ENCODE measurements at regions not wholly inside any gene's neighbourhood (a gene's known extent, or its start where the extent isn't known, plus 50 kb on each side); places are given as distances from the start of the nearest gene placed in this dataset.

DNA sequence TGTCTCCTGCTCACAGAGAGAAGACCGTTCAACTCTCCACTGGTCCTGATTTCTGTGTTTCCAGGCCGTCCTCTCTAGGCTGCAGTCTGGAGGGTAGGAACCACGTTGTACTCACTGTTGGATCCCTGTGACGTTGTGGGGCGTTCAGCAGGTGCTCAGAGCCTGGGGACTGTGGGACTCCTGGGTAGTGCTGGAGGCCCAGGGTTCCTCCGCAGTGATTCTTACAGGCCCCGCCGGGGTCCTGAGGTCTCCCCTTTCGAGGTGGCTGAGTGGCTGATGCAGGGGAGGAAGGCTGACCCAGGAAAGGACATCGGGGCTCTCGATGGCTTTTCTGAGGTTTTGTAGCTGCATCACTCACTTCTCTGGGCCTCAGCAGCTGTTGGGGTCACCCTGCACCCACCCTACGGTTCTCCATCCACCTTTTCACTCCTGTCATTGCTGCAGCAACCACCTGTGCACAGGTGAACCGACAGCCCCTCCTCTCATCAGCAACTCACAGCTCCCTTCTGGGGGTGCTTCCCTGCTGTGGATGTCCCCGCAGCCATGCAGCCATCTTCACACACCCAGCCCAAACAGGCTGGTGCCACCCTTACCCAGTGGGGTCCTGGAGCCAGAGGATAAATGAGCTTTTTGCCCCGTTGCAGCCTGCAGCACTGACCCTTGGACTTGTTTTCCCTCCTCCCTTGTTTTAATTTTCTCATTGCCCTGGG, 169.6 kb upstream of the HDAC4 start:
- Mint-ChIP-seq H3K27me3 (ENCODE audit: insufficient read depth, low read depth, poor library complexity) (peaks cover 4% of the 10 kb centered on the region), H3K9me3 (no peaks in the 10 kb centered on the region), H3K4me3 (no peak overlapping the region), H3K27ac (no peak overlapping the region; the same call in 1 of the 2 replicates), H3K36me3 (ENCODE audit: low read depth) (no peaks in the 10 kb centered on the region), H3K4me1 (no peaks in the 10 kb centered on the region)
- Histone ChIP-seq H2AFZ (no peak overlapping the region), H3K4me2 (no peak overlapping the region), H3K27me3 (ENCODE audit: insufficient read depth) (no peaks in the 10 kb centered on the region), H3F3A (replicated peaks; ENCODE audit: low read depth) (no peaks in the 10 kb centered on the region), H3K27ac (ENCODE audit: low read depth) (no peak overlapping the region), H3K4me1 (ENCODE audit: insufficient read depth) (no peaks in the 10 kb centered on the region), H3K4me3 (no peak overlapping the region), H3K36me3 (ENCODE audit: insufficient read depth) (no peaks in the 10 kb centered on the region), H3K79me2 (replicated peaks; ENCODE audit: insufficient read depth) (no peaks in the 10 kb centered on the region), H4K20me1 (replicated peaks; ENCODE audit: insufficient read depth) (no peaks in the 10 kb centered on the region), H3K9me2 (ENCODE audit: insufficient read depth) (no peaks in the 10 kb centered on the region)
- ATAC-seq, result no peak
- DNase-seq (ENCODE audit: low spot score), result no peak
- no peak for TF ChIP-seq CTCF (conservative IDR thresholded peaks at IDR 0.05; ENCODE audit: low read depth in 2 of 2)
- no peak for TF ChIP-seq EZH2phosphoT487 (IDR thresholded peaks at IDR 0.05; ENCODE audit: unreplicated experiment)
- TF ChIP-seq EZH2 (IDR thresholded peaks at IDR 0.05; ENCODE audit: low read depth, unreplicated experiment), result no peak

GRCh38 chr2:239569401-239570090, 168.7 kb upstream of the HDAC4 start:
- no peak overlapping the region; the same call in 1 of the 2 replicates for H3K27ac Mint-ChIP-seq
- no peak overlapping the region for H3K4me3 Mint-ChIP-seq
- ATAC-seq (no peak), DNase-seq (ENCODE audit: low spot score) (no peak)
- Histone ChIP-seq H3K79me2 (replicated peaks; ENCODE audit: insufficient read depth) (no peaks in the 10 kb centered on the region), H3K4me2 (no peak overlapping the region), H3K4me3 (no peak overlapping the region), H4K20me1 (replicated peaks; ENCODE audit: insufficient read depth) (no peaks in the 10 kb centered on the region), H3K9me2 (ENCODE audit: insufficient read depth) (no peaks in the 10 kb centered on the region), H3K27ac (ENCODE audit: low read depth) (no peak overlapping the region), H2AFZ (no peak overlapping the region), H3K36me3 (ENCODE audit: insufficient read depth) (no peaks in the 10 kb centered on the region), H3K27me3 (ENCODE audit: insufficient read depth) (no peaks in the 10 kb centered on the region), H3F3A (replicated peaks; ENCODE audit: low read depth) (no peaks in the 10 kb centered on the region), H3K4me1 (ENCODE audit: insufficient read depth) (no peaks in the 10 kb centered on the region)
- H3K27me3 Mint-ChIP-seq (ENCODE audit: insufficient read depth, low read depth, poor library complexity), result peaks cover 4% of the 10 kb centered on the region
- no peaks in the 10 kb centered on the region for H3K9me3 Mint-ChIP-seq
- no peaks in the 10 kb centered on the region for H3K4me1 Mint-ChIP-seq
- no peaks in the 10 kb centered on the region for H3K36me3 Mint-ChIP-seq (ENCODE audit: low read depth)
- TF ChIP-seq ZNF114 (CRISPR knock-in tag; IDR thresholded peaks at IDR 0.05) (no peak), EZH2 (IDR thresholded peaks at IDR 0.05; ENCODE audit: low read depth, unreplicated experiment) (no peak), ZNF462 (CRISPR knock-in tag; IDR thresholded peaks at IDR 0.05) (no peak), ZNF331 (CRISPR knock-in tag; IDR thresholded peaks at IDR 0.05; ENCODE audit: low read depth) (no peak)
- TF ChIP-seq, protein P1, sequence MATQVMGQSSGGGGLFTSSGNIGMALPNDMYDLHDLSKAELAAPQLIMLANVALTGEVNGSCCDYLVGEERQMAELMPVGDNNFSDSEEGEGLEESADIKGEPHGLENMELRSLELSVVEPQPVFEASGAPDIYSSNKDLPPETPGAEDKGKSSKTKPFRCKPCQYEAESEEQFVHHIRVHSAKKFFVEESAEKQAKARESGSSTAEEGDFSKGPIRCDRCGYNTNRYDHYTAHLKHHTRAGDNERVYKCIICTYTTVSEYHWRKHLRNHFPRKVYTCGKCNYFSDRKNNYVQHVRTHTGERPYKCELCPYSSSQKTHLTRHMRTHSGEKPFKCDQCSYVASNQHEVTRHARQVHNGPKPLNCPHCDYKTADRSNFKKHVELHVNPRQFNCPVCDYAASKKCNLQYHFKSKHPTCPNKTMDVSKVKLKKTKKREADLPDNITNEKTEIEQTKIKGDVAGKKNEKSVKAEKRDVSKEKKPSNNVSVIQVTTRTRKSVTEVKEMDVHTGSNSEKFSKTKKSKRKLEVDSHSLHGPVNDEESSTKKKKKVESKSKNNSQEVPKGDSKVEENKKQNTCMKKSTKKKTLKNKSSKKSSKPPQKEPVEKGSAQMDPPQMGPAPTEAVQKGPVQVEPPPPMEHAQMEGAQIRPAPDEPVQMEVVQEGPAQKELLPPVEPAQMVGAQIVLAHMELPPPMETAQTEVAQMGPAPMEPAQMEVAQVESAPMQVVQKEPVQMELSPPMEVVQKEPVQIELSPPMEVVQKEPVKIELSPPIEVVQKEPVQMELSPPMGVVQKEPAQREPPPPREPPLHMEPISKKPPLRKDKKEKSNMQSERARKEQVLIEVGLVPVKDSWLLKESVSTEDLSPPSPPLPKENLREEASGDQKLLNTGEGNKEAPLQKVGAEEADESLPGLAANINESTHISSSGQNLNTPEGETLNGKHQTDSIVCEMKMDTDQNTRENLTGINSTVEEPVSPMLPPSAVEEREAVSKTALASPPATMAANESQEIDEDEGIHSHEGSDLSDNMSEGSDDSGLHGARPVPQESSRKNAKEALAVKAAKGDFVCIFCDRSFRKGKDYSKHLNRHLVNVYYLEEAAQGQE (IDR thresholded peaks at IDR 0.05; ENCODE audit: unreplicated experiment), result no peak
